ENCODE measurements at regions not wholly inside any gene's neighbourhood (a gene's known extent, or its start where the extent isn't known, plus 50 kb on each side); places are given as distances from the start of the nearest gene placed in this dataset.
"Not testable (repeated sequence)": the region's sequence is repeated elsewhere in the genome, so short reads cannot be mapped to it uniquely, and the experiment has no call there.

DNA sequence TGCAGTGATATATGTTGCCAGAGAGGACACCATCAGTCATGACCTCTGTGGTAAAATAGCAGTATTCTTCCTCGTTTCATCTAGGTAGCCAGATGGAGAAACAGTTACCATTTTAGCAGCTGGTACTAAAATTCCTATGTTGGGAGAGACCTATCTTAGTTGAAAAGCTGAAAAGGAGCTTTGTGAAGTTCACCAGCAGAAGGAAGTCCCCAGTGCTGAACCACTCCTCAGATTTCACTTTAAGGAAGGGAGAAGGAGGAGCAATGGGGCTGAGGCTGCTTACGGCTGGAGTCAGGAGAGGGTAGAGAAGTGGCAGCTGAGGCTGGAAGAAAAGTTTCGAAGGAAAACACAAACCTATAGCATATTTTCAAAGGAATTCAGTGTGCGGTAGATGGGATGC, 103.7 kb downstream of the ATXN3L start:
- 87 to 100% methylated on average over 1 to 3 of the region's 4 CpGs; no CpG with 5 or more reads in 8 of the 10 experiments for WGBS, 10 experiments

DNA sequence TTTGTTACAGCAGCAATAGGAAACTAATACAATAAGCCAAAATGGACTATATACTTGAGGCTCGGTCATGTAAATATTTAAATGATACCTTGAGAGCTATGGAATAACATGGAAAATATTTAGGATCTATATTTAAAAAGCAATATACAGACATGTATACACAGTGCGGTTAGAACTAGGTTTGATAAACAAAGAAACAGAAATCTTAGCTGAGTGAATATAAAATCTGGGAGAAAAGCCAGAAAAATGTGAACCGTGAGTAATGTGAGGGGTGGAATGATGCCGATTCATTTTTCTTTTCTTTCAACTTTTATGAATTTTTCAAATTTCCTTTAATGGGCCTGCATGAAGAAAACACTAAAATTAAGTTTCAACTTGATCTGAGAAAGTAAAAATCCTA, 104.1 kb downstream of the ATXN3L start:
- 29 to 100% (median 92%) methylated on average over 1 to 3 of the region's 4 CpGs; no CpG with 5 or more reads in 3 of the 10 experiments for whole genome bisulfite sequencing, 10 experiments
- Histone ChIP-seq H3K4me3 (no peak overlapping the region), H3K4me1 (replicated peaks in 1 of 2) (peaks cover 4% of the 10 kb centered on the region in 2 donors), H3K27ac (no peak overlapping the region)
- in situ Hi-C loops (cut with MboI; ENCODE audit: low pct_unique_long_range_greater_than_20kb in 2 of 9, low sequenced_read_pairs in 9 of 9, unreplicated experiment in 9 of 9) = no loop called here
- ATAC-seq (replicated peaks in 6 of 8) = no peak

More for the DNA sequence above, 103.7 kb downstream of the ATXN3L start:
- peak in 1 of 8 experiments; percentile 47 for ATAC-seq (replicated peaks in 6 of 8)
- in situ Hi-C loops (cut with MboI; ENCODE audit: low pct_unique_long_range_greater_than_20kb in 2 of 9, low sequenced_read_pairs in 9 of 9, unreplicated experiment in 9 of 9) = no loop called here
- no peak overlapping the region for H3K4me3 ChIP-seq
- H3K4me1 ChIP-seq (replicated peaks in 1 of 2) = peaks cover 6 to 8% of the 10 kb centered on the region in 2 donors
- no peak overlapping the region for H3K27ac ChIP-seq

DNA sequence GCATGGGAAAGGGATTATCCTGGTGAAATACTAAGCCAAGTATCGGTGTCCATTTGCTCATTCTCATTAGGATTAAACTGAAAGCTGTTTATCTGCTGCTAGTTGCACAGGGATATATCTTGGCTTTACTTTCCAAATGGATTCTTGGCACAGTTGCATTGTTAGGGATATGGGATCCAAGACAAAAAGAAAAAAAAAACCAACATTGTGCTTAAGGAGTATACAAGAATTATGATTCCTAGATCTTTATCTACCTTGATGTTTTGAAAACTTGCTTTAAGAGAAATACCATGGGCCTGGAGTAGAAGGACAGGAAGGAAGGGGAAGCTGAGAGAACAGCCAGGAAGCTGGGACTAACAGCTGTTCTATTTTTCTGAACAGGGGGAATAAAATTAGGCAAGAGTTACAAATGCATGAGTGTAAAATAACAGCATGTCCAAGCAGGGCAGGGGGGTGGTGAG, 107.6 kb downstream of the ATXN3L start:
- ATAC-seq (replicated peaks in 6 of 8) = no peak
- in situ Hi-C loops (cut with MboI; ENCODE audit: low pct_unique_long_range_greater_than_20kb in 2 of 9, low sequenced_read_pairs in 9 of 9, unreplicated experiment in 9 of 9) = no loop called here
- Histone ChIP-seq H3K4me3 (no peak overlapping the region), H3K4me1 (replicated peaks in 1 of 2) (no peaks in the 10 kb centered on the region), H3K27ac (no peak overlapping the region)
- 14 to 100% methylated on average over 1 of the region's 1 CpG; no CpG with 5 or more reads in 8 of the 10 experiments for WGBS, 10 experiments

DNA sequence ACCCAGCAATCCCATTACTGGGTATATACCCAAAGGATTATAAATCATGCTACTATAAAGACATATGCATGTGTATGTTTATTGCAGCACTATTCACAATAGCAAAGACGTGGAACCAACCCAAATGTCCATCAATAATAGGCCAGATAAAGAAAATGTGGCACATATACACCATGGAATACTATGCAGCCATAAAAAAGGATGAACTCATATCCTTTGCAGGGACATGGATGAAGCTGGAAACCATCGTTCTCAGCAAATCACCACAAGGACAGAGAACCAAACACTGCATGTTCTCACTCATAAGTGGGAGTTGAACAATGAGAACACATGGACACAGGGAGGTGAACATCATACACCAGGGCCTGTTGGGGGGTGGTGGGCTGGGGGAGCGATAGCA, 109.7 kb downstream of the ATXN3L start:
- 33 to 60% methylated on average over 1 of the region's 3 CpGs; no CpG with 5 or more reads in 8 of the 10 experiments for WGBS, 10 experiments
- in situ Hi-C loops (cut with MboI; ENCODE audit: low pct_unique_long_range_greater_than_20kb in 2 of 9, low sequenced_read_pairs in 9 of 9, unreplicated experiment in 9 of 9); ATAC-seq (replicated peaks in 6 of 8); H3K4me1 ChIP-seq (replicated peaks in 1 of 2); H3K4me3 ChIP-seq; H3K27ac ChIP-seq: not testable (repeated sequence)

DNA sequence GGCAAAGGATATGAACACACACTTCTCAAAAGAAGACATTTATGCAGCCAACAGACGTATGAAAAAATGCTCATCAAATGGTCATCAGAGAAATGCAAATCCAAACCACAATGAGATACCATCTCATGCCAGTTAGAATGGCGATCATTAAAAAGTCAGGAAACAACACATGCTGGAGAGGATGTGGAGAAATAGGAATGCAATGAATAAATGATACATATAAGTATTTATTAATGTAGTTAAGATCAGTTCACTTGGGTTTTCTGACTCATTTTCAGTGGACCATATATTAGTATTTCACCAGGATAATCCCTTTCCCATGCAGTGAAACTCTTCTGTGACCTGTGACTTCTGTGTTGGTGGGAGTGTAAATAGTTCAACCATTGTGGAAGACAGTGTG, 110.1 kb downstream of the ATXN3L start:
- H3K4me3 ChIP-seq; H3K27ac ChIP-seq; ATAC-seq (replicated peaks in 6 of 8); in situ Hi-C loops (cut with MboI; ENCODE audit: low pct_unique_long_range_greater_than_20kb in 2 of 9, low sequenced_read_pairs in 9 of 9, unreplicated experiment in 9 of 9); H3K4me1 ChIP-seq (replicated peaks in 1 of 2): not testable (repeated sequence)
- WGBS, 10 experiments = 23 to 94% (median 38%) methylated on average over 1 to 2 of the region's 2 CpGs; no CpG with 5 or more reads in 7 of the 10 experiments

DNA sequence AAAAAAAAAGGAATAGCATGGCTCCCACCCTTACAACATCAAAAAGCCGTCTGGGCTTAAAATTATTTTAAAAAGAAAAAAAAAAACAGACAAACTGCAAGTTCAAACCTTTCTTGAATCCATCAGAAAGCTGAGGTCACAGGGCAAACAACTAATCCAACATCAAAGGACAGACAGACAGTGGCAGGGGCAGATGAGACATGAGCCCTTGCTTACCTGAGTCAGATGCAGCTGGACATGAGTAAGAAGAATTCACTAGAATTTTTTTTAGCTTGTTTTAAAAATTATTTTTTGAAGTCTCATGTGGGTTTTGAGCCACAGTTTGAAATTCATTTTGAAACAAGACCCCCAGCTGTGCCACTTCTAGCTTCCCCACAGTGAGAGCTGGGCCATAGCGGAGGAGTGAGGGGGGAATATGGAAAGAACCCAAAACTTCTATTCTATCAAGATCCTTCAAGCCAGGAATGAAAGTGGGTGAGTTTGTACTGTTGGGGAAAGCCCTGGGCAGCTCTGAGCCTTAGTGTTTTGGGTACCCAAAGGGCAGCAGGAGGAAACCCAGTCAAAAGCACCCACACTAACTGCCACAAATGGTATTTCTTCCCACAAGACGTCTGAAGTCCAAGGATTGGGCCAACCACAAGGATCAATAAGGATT, 111.4 kb downstream of the ATXN3L start:
- no peak overlapping the region for H3K4me3 ChIP-seq
- in situ Hi-C loops (cut with MboI; ENCODE audit: low pct_unique_long_range_greater_than_20kb in 2 of 9, low sequenced_read_pairs in 9 of 9, unreplicated experiment in 9 of 9) = no loop called here
- H3K27ac ChIP-seq = no peak overlapping the region
- H3K4me1 ChIP-seq (replicated peaks in 1 of 2) = no peaks in the 10 kb centered on the region
- 38 to 100% (median 80%) methylated on average over 1 of the region's 3 CpGs; no CpG with 5 or more reads in 7 of the 10 experiments for WGBS, 10 experiments
- ATAC-seq (replicated peaks in 6 of 8) = no peak

DNA sequence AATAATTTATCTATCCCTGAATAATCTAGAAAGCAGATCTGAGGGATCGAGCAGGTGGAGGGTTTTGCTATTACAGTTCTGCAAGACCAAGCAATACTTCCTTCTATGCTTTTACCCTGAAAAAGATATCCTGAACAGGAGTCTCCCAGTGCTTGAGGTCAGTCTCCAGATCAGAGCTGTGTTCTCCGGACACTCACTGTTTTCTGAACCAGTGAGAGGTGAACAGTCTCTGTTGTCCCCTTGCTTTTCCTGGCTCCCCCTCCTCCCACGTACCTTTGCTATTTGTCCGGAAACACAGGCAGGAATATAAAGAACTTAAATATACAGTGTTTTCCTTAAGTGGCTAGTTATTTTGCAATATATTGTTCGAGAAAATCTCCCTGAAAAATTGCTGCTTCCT, 116.6 kb downstream of the ATXN3L start:
- WGBS, 10 experiments = 83 to 95% methylated on average over 3 to 5 of the region's 5 CpGs; no CpG with 5 or more reads in 8 of the 10 experiments
- in situ Hi-C loops (cut with MboI; ENCODE audit: low pct_unique_long_range_greater_than_20kb in 2 of 9, low sequenced_read_pairs in 9 of 9, unreplicated experiment in 9 of 9) = no loop called here
- no peak for ATAC-seq (replicated peaks in 6 of 8)
- Histone ChIP-seq H3K4me1 (replicated peaks in 1 of 2) (peaks cover 6 to 9% of the 10 kb centered on the region in 2 donors), H3K27ac (no peak overlapping the region), H3K4me3 (no peak overlapping the region)

DNA sequence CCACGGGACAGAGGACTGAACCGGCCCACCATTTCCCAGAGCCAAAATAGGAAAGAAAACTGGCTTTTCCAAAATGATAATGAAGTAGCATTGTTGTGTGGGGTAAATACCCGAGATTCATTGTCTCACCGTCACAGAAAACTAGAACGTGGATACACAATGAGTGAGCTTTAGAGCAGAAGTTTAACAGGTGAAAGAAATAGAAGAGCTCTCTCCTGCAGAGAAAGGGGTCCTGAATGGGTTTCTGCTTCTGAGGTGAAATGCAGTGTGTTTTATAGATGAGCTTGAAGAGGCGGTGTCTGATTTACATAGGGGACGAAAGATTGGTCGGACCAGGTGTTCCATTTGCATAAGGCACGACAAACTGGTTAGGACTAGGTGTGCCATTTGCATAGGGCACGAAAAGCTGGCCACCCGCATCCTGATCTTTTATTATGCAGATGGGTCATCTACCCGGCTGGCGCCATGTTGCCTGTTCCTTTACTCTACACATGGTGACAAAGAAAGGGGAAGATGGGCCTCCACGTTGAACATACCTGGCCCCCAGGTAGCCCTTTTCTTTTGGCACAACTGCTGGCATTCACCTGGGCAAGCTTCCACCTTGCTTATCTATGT, 118.1 kb downstream of the ATXN3L start:
- 47 to 85% (median 64%) methylated on average over 2 to 13 of the region's 14 CpGs; no CpG with 5 or more reads in 5 of the 10 experiments for WGBS, 10 experiments
- ATAC-seq (replicated peaks in 6 of 8) = no peak
- peaks cover 10 to 13% of the 10 kb centered on the region in 2 donors for H3K4me1 ChIP-seq (replicated peaks in 1 of 2)
- in situ Hi-C loops (cut with MboI; ENCODE audit: low pct_unique_long_range_greater_than_20kb in 2 of 9, low sequenced_read_pairs in 9 of 9, unreplicated experiment in 9 of 9) = no loop called here
- H3K27ac ChIP-seq = no peak overlapping the region
- no peak overlapping the region for H3K4me3 ChIP-seq

DNA sequence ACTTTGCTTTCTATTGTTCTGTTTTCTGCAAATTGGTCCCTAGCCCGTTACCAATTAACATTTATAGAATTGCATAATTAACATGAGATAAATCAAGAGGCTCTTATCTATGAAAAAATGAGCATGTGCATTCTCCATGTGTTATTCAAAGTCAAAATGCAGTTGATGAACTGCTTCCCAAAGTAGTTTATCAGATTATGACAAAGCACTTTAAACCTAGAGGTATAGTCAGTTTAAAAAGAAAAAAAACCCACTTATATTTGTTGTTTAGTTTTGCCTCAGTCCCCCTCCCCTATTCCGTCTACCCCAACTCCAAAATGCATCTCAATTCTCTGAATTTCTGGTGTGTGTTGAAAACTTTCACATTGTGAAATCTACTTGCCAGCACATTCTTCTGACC, 119.5 kb downstream of the ATXN3L start:
- WGBS, 10 experiments = 17 to 92% (median 79%) methylated on average over 1 to 2 of the region's 2 CpGs; no CpG with 5 or more reads in 5 of the 10 experiments
- Histone ChIP-seq H3K27ac (no peak overlapping the region), H3K4me1 (replicated peaks in 1 of 2) (peaks cover 10 to 13% of the 10 kb centered on the region in 2 donors), H3K4me3 (no peak overlapping the region)
- no peak for ATAC-seq (replicated peaks in 6 of 8)
- in situ Hi-C loops (cut with MboI; ENCODE audit: low pct_unique_long_range_greater_than_20kb in 2 of 9, low sequenced_read_pairs in 9 of 9, unreplicated experiment in 9 of 9) = no loop called here

DNA sequence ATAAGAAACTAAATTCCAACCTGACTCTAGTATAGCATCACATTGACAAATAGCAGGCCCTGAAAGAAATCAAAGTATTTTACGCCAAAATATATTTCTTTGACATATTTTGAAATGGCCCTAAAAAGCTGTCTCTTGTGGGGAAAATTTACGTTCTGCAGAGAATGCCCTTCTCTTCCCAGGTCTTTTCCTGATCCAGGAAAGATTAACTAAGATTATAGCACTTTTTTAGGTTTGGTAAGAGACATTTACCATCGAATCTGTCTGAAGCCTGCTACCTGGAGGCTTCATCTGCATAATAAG, 121.1 kb downstream of the ATXN3L start:
- Histone ChIP-seq H3K4me3 (no peak overlapping the region), H3K27ac (no peak overlapping the region), H3K4me1 (replicated peaks in 1 of 2) (peaks cover 10 to 13% of the 10 kb centered on the region in 2 donors)
- 29 to 60% (median 47%) methylated on average over 2 to 3 of the region's 3 CpGs; no CpG with 5 or more reads in 7 of the 10 experiments for WGBS, 10 experiments
- ATAC-seq (replicated peaks in 6 of 8) = no peak
- in situ Hi-C loops (cut with MboI; ENCODE audit: low pct_unique_long_range_greater_than_20kb in 2 of 9, low sequenced_read_pairs in 9 of 9, unreplicated experiment in 9 of 9) = no loop called here

DNA sequence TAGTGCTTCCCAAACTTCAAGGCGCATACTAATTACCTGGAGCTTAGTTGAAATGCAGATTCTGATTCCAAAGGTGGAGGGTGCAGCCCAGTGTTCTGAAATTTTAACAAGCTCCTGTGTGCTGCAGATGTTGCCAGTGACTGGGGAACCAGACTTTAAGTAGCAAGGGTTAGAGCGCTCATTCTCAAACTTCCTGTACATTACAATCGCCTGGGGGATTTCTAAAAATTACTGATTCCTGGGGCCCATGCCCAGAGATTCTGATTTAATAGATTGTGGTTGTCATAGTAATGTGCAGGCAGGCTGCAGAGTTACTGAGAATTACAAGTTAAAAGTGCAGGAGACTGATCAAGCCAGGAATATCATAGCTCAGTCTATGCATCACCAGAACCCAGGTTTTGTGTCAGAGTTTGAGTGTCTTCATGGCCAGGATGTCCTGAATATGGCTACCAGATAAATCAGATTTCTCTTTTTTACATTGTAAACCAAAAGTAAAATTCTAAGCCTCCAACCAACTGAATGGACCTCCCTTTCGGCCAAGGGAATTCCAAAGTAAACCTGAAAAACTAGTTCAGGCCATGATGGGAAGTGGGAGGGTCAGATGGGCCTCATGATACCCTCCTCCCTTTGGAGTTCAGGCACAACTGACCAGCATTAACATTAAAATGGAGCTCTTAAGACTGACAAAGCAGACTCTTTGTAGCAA, 121.6 kb downstream of the ATXN3L start:
- Histone ChIP-seq H3K4me1 (replicated peaks in 1 of 2) (peaks cover 10 to 13% of the 10 kb centered on the region in 2 donors), H3K4me3 (no peak overlapping the region), H3K27ac (peak overlapping the region; percentile 35 to 59)
- peak in 5 of 8 experiments; percentile 39 to 68 (median 56) for ATAC-seq (replicated peaks in 6 of 8)
- in situ Hi-C loops (cut with MboI; ENCODE audit: low pct_unique_long_range_greater_than_20kb in 2 of 9, low sequenced_read_pairs in 9 of 9, unreplicated experiment in 9 of 9) = no loop called here
- 20 to 100% (median 43%) methylated on average over 1 to 3 of the region's 4 CpGs; no CpG with 5 or more reads in 6 of the 10 experiments for WGBS, 10 experiments

DNA sequence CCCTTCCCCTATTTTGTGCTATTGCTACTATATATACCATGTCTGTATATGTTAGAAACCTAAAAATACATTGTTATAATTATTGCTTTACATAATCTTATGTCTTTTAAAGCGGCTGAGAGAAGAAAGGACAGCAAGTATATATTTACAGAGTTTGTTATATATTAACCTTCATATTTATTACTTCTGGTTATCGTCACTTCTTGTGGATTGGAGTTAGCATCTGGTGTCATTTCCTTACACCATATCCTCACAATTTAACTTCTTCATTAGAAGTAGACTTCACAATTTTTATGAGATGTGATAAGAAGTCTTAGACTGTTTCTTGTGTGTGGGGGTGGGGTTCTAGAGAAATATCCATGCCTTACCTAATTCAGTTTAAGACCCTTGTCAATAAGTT, 123.1 kb downstream of the ATXN3L start:
- H3K4me1 ChIP-seq (replicated peaks in 1 of 2) = peaks cover 10 to 13% of the 10 kb centered on the region in 2 donors
- WGBS, 10 experiments = 72 to 100% (median 89%) methylated on average over 1 to 2 of the region's 2 CpGs; no CpG with 5 or more reads in 1 of the 10 experiments
- in situ Hi-C loops (cut with MboI; ENCODE audit: low pct_unique_long_range_greater_than_20kb in 2 of 9, low sequenced_read_pairs in 9 of 9, unreplicated experiment in 9 of 9) = no loop called here
- ATAC-seq (replicated peaks in 6 of 8) = no peak
- no peak overlapping the region for H3K4me3 ChIP-seq
- no peak overlapping the region for H3K27ac ChIP-seq

DNA sequence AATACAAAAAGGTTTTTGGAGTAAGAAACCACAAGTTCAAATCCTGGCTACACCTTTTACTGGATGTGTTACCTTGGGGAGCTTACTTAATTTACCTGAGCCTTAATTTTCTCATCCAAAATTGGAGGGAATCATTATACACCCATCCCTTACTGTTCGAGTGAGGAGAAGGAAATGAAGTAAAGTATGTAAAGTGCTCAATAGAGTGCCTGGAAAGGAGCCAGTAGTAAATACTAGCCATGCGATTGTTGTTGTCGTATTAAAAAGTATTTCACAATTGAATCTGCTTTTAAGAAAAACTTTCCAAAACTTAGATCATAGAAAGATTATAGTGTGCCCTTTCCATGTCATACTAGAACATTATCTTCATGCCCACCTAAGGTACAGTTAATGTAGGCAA, 124.5 kb downstream of the ATXN3L start:
- ATAC-seq (replicated peaks in 6 of 8) = no peak
- 51 to 100% (median 100%) methylated on average over 1 to 3 of the region's 3 CpGs; no CpG with 5 or more reads in 5 of the 10 experiments for WGBS, 10 experiments
- in situ Hi-C loops (cut with MboI; ENCODE audit: low pct_unique_long_range_greater_than_20kb in 2 of 9, low sequenced_read_pairs in 9 of 9, unreplicated experiment in 9 of 9) = no loop called here
- Histone ChIP-seq H3K4me3 (no peak overlapping the region), H3K27ac (no peak overlapping the region), H3K4me1 (replicated peaks in 1 of 2) (peaks cover 10 to 13% of the 10 kb centered on the region in 2 donors)
